LNCaP clone FGC (cell line): ENCODE measurements at regions not wholly inside any gene's neighbourhood (a gene's known extent, or its start where the extent isn't known, plus 50 kb on each side); places are given as distances from the start of the nearest gene placed in this dataset.

Experiments
- DNase-seq: peaks from one replicate; pipeline ENCODE4 v3.0.0-alpha.2; 2011; ENCODE audit warnings: low read depth
- H3K4me3 ChIP-seq: 2 replicates; pipeline ENCODE4 v1.5.1; 2011; ENCODE audit warnings: mild to moderate bottlenecking, low read depth, low read length, control low read depth
- CTCF ChIP-seq: IDR thresholded peaks from 2 replicates; pipeline ENCODE4 v1.5.1; 2012; ENCODE audit warnings: mild to moderate bottlenecking; ENCODE audit not compliant: control insufficient read depth, insufficient read depth; ENCODE audit errors: extremely low read depth

GRCh38 chr10:85433248-85433647, 933.3 kb downstream of the GRID1 start:
- H3K4me3 ChIP-seq: no peak overlapping the region
- TF ChIP-seq CTCF: no peak
- DNase-seq: no peak

GRCh38 chr10:85444868-85445267, 921.7 kb downstream of the GRID1 start:
- no peak overlapping the region for H3K4me3 ChIP-seq
- no peak for TF ChIP-seq CTCF

GRCh38 chr10:85445702-85446101, 920.9 kb downstream of the GRID1 start:
- no peak for DNase-seq
- H3K4me3 ChIP-seq: no peak overlapping the region
- TF ChIP-seq CTCF: no peak

More at GRCh38 chr10:85444868-85445267, 921.7 kb downstream of the GRID1 start:
- no peak for DNase-seq

- TF ChIP-seq CTCF: no peak
- H3K4me3 ChIP-seq: no peak overlapping the region
- DNase-seq: no peak
Measured at GRCh38 chr10:85446827-85447226, 919.8 kb downstream of the GRID1 start.

- no peak overlapping the region for H3K4me3 ChIP-seq
- no peak for DNase-seq
- TF ChIP-seq CTCF: no peak
Measured at GRCh38 chr10:85447690-85448089, 918.9 kb downstream of the GRID1 start.

GRCh38 chr10:85448716-85449115, 917.9 kb downstream of the GRID1 start:
- no peak for TF ChIP-seq CTCF

GRCh38 chr10:85454386-85454785, 912.2 kb downstream of the GRID1 start:
- no peak for TF ChIP-seq CTCF
- no peak for DNase-seq
- no peak overlapping the region for H3K4me3 ChIP-seq

More at GRCh38 chr10:85448716-85449115, 917.9 kb downstream of the GRID1 start:
- no peak for DNase-seq
- no peak overlapping the region for H3K4me3 ChIP-seq
